Suprapubic skin (tissue), 4 donors: ENCODE measurements at regions not wholly inside any gene's neighbourhood (a gene's known extent, or its start where the extent isn't known, plus 50 kb on each side); places are given as distances from the start of the nearest gene placed in this dataset.

Experiments
- EP300 ChIP-seq: sonication (generic); formaldehyde crosslinking; IDR thresholded peaks from one replicate; pipeline ENCODE4 v1.6.1; 2017; ENCODE audit warnings: antibody characterized with exemption
- POLR2A ChIP-seq, 2 donors: fragments of 450-650 bp; IDR thresholded peaks; one replicate each; pipeline ENCODE4 v1.6.1; 2017; ENCODE audit warnings: antibody characterized with exemption in 2 of 2, mild to moderate bottlenecking in 2 of 2, moderate library complexity in 2 of 2
- POLR2AphosphoS5 ChIP-seq, 3 donors: sonication (generic); formaldehyde crosslinking; IDR thresholded peaks; one replicate each; pipeline ENCODE4 v1.6.1; 2017; ENCODE audit warnings: antibody characterized with exemption in 3 of 3
- TF ChIP-seq, protein P1 (sequence below), 2 donors: fragments of 200-600 bp in 1 of 2; fragments of 450-650 bp in 1 of 2; sonication (generic) in 1 of 2; IDR thresholded peaks; one replicate each; pipeline ENCODE4 v1.5.1; 2016 to 2019; ENCODE audit warnings: antibody characterized with exemption in 2 of 2, mild to moderate bottlenecking in 1 of 2, moderate library complexity in 1 of 2

DNA sequence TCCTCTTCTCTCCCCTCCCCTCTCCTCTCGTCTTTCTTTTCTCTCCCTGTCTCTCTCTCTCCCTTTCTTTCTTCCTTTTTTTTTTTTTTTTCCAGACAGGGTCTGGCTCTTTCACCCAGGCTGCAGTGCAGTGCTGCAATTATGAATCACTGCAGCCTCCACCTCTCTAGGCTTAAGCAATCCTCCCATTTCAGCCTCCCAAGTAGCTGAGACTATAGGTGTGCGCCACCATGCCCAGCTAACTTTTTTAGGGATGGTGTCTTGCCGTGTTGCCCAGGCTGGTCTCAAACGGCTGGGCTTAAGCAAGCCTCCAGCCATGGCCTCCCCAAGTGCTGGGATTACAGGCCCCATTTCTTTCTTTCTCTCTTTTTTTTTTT lies 59.9 kb upstream of the NCOA3 start:
- TF ChIP-seq EP300 (no peak), POLR2A (IDR thresholded peaks at IDR 0.05) (no peak), POLR2AphosphoS5 (IDR thresholded peaks at IDR 0.05) (no peak)
- TF ChIP-seq, protein P1, sequence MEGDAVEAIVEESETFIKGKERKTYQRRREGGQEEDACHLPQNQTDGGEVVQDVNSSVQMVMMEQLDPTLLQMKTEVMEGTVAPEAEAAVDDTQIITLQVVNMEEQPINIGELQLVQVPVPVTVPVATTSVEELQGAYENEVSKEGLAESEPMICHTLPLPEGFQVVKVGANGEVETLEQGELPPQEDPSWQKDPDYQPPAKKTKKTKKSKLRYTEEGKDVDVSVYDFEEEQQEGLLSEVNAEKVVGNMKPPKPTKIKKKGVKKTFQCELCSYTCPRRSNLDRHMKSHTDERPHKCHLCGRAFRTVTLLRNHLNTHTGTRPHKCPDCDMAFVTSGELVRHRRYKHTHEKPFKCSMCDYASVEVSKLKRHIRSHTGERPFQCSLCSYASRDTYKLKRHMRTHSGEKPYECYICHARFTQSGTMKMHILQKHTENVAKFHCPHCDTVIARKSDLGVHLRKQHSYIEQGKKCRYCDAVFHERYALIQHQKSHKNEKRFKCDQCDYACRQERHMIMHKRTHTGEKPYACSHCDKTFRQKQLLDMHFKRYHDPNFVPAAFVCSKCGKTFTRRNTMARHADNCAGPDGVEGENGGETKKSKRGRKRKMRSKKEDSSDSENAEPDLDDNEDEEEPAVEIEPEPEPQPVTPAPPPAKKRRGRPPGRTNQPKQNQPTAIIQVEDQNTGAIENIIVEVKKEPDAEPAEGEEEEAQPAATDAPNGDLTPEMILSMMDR (IDR thresholded peaks at IDR 0.05) = no peak
